ENCODE measurements at regions not wholly inside any gene's neighbourhood (a gene's known extent, or its start where the extent isn't known, plus 50 kb on each side); places are given as distances from the start of the nearest gene placed in this dataset.

DNA sequence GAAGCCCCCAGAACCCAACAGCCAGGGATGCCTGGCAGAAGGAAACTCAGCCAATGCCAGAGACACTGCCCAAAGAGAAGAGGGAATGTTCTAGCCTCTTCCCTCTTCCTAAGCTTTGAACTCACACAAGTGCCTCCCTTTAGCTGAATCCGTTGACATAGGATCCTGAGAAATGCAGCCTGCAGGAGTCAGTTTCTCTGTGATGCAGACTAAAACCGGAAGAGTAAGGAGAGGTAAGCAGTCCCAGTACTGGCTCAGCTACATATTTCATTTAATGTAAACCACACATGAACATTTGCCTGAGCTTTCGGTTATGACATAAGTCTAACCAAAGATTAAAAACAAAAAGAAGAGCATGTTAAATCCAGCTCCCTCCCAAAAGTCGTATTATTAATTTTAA lies 768.7 kb downstream of the TBL1XR1 start:
- no peak for DNase-seq (ENCODE audit: low spot score in 2 of 2)
- intact Hi-C loops (cut with DNase I): no loop called here
- H3K36me3 ChIP-seq: no peaks in the 10 kb centered on the region
- TF ChIP-seq, protein P1, sequence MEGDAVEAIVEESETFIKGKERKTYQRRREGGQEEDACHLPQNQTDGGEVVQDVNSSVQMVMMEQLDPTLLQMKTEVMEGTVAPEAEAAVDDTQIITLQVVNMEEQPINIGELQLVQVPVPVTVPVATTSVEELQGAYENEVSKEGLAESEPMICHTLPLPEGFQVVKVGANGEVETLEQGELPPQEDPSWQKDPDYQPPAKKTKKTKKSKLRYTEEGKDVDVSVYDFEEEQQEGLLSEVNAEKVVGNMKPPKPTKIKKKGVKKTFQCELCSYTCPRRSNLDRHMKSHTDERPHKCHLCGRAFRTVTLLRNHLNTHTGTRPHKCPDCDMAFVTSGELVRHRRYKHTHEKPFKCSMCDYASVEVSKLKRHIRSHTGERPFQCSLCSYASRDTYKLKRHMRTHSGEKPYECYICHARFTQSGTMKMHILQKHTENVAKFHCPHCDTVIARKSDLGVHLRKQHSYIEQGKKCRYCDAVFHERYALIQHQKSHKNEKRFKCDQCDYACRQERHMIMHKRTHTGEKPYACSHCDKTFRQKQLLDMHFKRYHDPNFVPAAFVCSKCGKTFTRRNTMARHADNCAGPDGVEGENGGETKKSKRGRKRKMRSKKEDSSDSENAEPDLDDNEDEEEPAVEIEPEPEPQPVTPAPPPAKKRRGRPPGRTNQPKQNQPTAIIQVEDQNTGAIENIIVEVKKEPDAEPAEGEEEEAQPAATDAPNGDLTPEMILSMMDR (IDR thresholded peaks at IDR 0.05): no peak
- H3K27me3 ChIP-seq: no peaks in the 10 kb centered on the region
- H3K27ac ChIP-seq: no peak overlapping the region
- peaks cover 0 to 2% of the 10 kb centered on the region in 2 donors for H3K4me1 ChIP-seq
- H3K9me3 ChIP-seq: no peaks in the 10 kb centered on the region
- H3K4me3 ChIP-seq: no peak overlapping the region

DNA sequence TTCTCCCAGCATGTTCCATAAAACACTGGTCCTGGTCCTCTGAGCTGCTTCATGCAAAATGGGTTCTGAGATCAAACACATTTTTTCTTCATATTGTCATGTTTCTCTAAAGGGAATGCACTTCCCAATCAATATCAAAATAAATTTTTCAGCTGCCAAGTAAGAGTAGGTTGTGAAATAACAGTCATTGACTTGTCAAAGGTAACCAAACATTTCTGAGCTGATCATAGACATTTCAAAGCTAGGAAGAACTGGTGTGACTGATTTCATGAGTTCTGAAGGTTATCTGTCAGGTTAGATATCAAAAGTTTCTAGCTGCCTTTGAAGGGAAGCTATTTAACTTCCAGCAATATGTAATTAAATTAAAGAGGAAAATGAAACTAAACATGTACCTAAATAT lies 770.9 kb downstream of the TBL1XR1 start:
- intact Hi-C loops (cut with DNase I): no loop called here

DNA sequence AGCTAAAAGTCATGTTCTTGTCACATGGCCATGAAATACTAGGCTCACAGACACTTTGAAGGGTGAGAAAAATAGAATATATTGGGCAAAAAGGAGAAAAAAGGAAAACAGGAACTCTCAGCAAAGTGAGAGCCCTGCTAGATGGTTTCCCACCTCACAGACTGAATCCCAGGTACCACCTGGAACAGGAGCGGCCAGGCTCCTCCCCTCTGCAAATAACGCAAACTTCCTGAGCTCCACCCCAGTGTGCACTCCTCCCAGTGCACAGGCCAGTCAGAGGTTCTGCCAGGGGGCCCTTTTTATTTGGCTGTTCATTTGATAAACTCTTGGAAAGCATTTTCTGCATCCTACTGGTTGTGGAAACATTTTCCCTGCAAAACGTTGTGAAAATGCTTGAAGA lies 780.4 kb downstream of the TBL1XR1 start:
- DNase-seq (ENCODE audit: low spot score in 2 of 2): no peak
- TF ChIP-seq, protein P1 (IDR thresholded peaks at IDR 0.05): no peak
- no peaks in the 10 kb centered on the region for H3K36me3 ChIP-seq
- no peaks in the 10 kb centered on the region for H3K9me3 ChIP-seq
- no peaks in the 10 kb centered on the region for H3K27me3 ChIP-seq
- no peak overlapping the region for H3K27ac ChIP-seq
- intact Hi-C loops (cut with DNase I): no loop called here
- no peak overlapping the region for H3K4me3 ChIP-seq
- no peaks in the 10 kb centered on the region for H3K4me1 ChIP-seq

More for the DNA sequence above, 770.9 kb downstream of the TBL1XR1 start:
- TF ChIP-seq, protein P1 (IDR thresholded peaks at IDR 0.05): no peak
- Histone ChIP-seq H3K36me3 (no peaks in the 10 kb centered on the region), H3K27me3 (no peaks in the 10 kb centered on the region), H3K4me3 (no peak overlapping the region), H3K9me3 (no peaks in the 10 kb centered on the region), H3K27ac (no peak overlapping the region), H3K4me1 (peaks cover 0 to 2% of the 10 kb centered on the region in 2 donors)
- no peak for DNase-seq (ENCODE audit: low spot score in 2 of 2)

DNA sequence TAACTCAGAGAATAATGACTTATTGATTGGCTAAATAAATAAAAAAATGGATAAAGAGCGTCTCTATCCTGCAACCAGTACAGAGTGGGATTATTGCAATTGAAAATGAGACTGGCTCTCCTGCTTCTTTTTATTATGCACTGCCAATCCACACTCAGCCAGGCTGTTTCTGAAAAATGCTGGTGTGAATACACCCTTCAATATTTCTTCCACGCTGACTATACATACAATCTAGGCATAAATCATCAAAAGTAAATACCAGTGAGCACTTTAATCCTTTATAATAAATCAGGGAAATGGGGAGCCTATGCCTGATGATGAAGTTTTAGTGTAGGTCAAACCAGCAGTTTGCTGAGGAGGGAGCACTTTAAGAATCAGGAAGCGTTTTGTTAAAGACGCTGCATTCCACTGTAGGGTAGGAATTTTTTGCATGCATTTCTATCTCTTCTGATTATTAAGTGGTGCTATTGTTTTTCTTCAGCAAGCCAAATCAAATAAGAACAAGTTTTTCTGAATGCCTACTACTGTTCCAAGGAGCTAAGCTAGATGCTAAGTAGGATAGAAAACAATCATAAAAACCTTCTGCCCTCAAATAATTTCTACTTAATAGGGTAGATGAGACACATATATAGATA lies 781.5 kb downstream of the TBL1XR1 start:
- TF ChIP-seq, protein P1 (IDR thresholded peaks at IDR 0.05): no peak

DNA sequence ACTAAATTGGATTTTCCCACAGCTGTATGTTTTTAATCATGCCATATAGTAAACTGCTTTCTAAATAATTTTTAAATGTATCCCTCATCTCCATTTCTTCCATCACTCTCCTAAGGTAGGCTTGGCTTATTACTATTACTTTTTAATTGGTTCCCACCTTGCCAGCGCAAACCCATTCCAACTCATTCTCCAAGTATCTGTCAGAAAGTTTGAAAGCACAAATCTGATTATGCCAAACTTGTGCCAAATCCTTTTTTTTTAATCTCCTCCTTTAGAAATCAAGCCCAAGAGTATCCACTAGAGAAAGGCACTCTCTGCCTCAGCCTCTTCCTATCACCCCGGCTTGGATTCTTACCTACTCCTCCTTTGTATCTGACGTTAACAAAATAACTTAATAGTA lies 784.5 kb downstream of the TBL1XR1 start:
- intact Hi-C loops (cut with DNase I): no loop called here

More for the DNA sequence above, 781.5 kb downstream of the TBL1XR1 start:
- no peaks in the 10 kb centered on the region for H3K4me1 ChIP-seq
- no peak for DNase-seq (ENCODE audit: low spot score in 2 of 2)
- no peaks in the 10 kb centered on the region for H3K9me3 ChIP-seq
- H3K4me3 ChIP-seq: no peak overlapping the region
- H3K36me3 ChIP-seq: no peaks in the 10 kb centered on the region
- intact Hi-C loops (cut with DNase I): no loop called here
- no peaks in the 10 kb centered on the region for H3K27me3 ChIP-seq
- H3K27ac ChIP-seq: no peak overlapping the region

More for the DNA sequence above, 784.5 kb downstream of the TBL1XR1 start:
- H3K4me3 ChIP-seq: no peak overlapping the region
- TF ChIP-seq, protein P1 (IDR thresholded peaks at IDR 0.05): no peak
- H3K9me3 ChIP-seq: no peaks in the 10 kb centered on the region
- H3K36me3 ChIP-seq: no peaks in the 10 kb centered on the region
- no peak for DNase-seq (ENCODE audit: low spot score in 2 of 2)
- H3K27me3 ChIP-seq: no peaks in the 10 kb centered on the region
- no peak overlapping the region for H3K27ac ChIP-seq
- H3K4me1 ChIP-seq: no peaks in the 10 kb centered on the region
